Retinal pigment epithelial cell (primary cell): ENCODE measurements at regions not wholly inside any gene's neighbourhood (a gene's known extent, or its start where the extent isn't known, plus 50 kb on each side); places are given as distances from the start of the nearest gene placed in this dataset.
"Not testable (repeated sequence)": the region's sequence is repeated elsewhere in the genome, so short reads cannot be mapped to it uniquely, and the experiment has no call there.

ENCODE experiments used
- DNase-seq: peaks from one replicate; pipeline ENCODE4 v3.0.0-alpha.2; 2010; ENCODE audit warnings: low read depth
- H3K4me3 ChIP-seq: 2 replicates; pipeline ENCODE4 v1.5.1; 2011; ENCODE audit warnings: mild to moderate bottlenecking, low read length, control low read depth, moderate library complexity
- TF ChIP-seq, protein P1 (sequence below): conservative IDR thresholded peaks from 2 replicates; pipeline ENCODE4 v1.5.1; 2011; ENCODE audit warnings: low read depth, low read length, control low read depth, inconsistent platforms

DNA sequence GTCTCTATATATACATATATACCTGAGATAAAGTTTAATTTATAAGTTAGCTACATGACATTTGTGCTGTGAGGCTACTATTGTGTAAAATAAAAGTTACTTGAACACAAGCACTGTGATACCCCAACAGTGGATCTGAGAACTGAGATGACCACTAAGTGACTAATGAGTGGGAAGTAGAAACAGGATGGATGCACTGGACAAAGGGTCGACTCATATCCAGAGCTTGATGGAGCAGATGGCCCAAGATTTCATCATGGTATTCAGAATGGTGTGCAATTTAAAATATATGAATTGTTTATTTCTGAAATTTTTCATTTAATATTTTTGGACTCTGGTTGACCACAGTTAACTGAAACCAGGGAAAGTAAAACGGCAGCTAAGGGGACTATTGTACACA, 908.6 kb upstream of the MDGA2 start:
- DNase-seq, result no peak
- TF ChIP-seq, protein P1, sequence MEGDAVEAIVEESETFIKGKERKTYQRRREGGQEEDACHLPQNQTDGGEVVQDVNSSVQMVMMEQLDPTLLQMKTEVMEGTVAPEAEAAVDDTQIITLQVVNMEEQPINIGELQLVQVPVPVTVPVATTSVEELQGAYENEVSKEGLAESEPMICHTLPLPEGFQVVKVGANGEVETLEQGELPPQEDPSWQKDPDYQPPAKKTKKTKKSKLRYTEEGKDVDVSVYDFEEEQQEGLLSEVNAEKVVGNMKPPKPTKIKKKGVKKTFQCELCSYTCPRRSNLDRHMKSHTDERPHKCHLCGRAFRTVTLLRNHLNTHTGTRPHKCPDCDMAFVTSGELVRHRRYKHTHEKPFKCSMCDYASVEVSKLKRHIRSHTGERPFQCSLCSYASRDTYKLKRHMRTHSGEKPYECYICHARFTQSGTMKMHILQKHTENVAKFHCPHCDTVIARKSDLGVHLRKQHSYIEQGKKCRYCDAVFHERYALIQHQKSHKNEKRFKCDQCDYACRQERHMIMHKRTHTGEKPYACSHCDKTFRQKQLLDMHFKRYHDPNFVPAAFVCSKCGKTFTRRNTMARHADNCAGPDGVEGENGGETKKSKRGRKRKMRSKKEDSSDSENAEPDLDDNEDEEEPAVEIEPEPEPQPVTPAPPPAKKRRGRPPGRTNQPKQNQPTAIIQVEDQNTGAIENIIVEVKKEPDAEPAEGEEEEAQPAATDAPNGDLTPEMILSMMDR, result no peak
- no peak overlapping the region for H3K4me3 ChIP-seq

DNA sequence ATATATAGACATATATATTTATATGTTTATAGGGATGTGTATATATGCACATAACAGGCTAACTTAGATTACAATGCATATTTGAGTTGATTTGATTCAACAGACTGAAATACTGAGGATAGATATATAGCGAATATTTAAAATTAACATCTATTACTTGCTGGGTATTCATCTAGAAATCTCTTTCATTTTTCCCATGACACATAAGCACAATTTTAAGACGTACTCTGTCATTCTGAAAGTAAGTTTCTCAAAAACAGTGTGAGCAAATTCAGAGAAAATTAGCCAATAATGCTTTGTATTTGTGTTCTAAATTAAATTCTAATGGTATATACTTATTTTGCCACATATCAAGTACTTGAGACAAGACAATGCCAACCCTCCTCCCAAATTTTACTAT, 907.5 kb upstream of the MDGA2 start:
- DNase-seq, result no peak
- no peak overlapping the region for H3K4me3 ChIP-seq
- TF ChIP-seq, protein P1, result no peak

DNA sequence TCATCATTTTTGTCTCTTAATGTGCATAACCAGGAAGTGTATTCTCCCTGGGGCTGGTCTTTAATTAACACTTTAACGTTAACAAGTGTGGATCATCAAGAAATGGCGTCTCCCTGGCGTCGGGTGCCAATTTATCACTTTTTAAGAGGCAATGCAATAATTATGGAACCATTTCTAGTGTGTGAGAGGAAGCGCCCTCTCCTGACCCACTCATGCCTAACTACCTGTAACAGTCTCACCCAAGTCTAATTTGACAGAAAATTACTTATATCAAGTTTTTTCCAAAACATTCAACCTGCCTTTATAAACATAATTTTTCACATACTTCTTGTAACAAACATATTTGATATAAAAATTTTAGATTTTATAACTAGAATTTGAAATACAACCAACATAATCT, 905.3 kb upstream of the MDGA2 start:
- DNase-seq, result no peak
- no peak overlapping the region for H3K4me3 ChIP-seq
- TF ChIP-seq, protein P1, result no peak

DNA sequence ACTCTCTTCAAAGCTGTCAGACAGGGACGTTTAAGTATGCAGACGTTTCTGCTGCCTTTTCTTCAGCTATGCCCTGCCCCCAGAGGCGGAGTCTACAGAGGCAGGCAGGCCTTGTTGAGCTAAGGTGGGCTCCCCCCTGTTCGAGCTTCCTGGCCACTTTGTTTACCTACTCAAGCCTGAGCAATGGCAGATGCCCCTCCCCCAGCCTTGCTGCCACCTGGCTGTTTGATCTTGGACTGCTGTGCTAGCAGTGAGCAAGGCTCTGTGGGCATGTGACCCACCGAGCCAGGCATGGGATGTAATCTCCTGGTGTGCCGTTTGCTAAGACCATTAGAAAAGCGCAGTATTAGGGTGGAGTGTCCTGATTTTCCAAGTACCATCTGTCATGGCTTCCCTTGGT, 900.4 kb upstream of the MDGA2 start:
- H3K4me3 ChIP-seq, result no peak overlapping the region
- DNase-seq, result no peak
- TF ChIP-seq, protein P1, result no peak

DNA sequence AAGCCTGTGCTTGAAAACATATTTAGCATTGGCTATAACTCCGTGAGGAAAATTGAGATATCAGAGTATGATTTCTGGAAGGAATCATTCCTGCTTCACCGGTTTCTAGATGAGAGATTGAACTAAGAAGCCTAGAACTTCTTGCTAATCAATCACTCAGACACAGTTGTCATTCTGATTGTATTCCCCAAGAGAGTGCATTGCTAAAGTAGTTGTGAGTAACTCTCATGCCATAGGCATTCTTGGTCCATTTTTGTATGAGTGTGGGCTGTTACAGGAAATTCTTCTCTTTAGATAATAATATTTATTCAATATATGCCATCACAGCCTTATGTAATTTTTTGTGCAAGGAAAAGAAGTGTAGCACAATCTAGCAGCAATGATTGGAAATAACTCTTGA, 893.3 kb upstream of the MDGA2 start:
- H3K4me3 ChIP-seq, result no peak overlapping the region
- DNase-seq, result no peak
- TF ChIP-seq, protein P1, result no peak

DNA sequence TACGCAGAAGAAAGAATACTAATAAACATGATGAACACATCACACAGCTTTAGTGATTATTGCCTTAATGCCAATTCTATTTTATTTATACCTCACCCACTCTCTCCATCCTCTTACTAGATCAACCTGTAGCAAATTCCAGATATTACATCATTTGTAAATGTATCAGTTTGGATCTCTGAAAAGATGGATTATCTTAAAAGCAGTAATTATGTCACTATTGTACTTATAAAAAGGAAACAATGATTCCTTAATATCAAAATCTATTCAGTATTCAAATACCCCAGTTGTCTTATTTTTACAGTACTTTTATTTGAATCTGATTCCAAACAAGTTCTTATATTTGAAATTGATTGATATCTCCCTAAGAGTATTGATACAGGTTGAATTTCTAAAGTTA, 892.8 kb upstream of the MDGA2 start:
- no peak for DNase-seq
- TF ChIP-seq, protein P1, result no peak
- no peak overlapping the region for H3K4me3 ChIP-seq

DNA sequence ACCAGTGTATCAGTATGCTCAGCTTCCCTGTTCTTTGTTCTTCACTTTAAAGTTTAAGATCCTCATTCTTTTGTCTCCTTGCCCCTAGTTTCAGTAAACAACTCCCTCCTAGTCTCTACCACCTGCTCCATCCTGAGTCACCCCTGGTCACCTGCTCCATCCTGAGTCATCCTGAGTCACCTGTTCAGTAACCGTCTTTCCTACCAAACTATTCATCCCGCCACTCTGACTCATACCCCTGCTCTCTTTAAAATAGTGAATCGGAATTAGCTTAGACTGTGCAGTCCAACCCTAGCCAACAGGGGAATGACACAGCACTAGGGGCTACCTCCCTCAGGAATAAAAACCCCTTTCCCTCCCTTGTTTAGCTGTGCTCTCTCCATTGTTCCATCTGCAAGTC, 888.1 kb upstream of the MDGA2 start:
- TF ChIP-seq, protein P1, result no peak
- DNase-seq, result no peak
- no peak overlapping the region for H3K4me3 ChIP-seq

DNA sequence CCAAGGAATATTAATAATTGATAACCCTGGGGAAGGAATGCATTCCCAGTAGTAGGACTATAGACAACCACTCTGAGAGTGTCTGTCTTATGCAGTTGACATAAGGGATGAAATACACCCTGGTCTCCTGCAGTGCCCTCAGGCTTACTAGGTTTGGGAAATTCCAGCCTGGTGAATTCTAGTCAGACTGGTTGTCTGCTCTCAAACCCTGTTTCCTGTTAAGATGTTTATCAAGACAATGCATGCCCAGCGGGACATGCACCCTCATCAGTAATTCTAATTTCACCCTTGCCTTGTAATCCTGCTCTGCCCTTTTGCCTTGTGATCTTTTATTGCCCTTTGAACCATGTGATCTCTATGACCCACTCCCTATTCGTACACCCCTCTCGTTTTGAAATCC, 886.0 kb upstream of the MDGA2 start:
- not testable (repeated sequence) for H3K4me3 ChIP-seq, DNase-seq
